Upper lobe of right lung (tissue), 1 donor: ENCODE measurements at regions not wholly inside any gene's neighbourhood (a gene's known extent, or its start where the extent isn't known, plus 50 kb on each side); places are given as distances from the start of the nearest gene placed in this dataset.

Experiments
- ATAC-seq: fragments of 200-7000 bp; cut with Tn5 transposase; one replicate; pipeline ENCODE4 v1.9.1; 2020; ENCODE audit warnings: mild to moderate bottlenecking, moderate library complexity
- DNase-seq: peaks from one replicate; pipeline ENCODE4 v3.0.0-alpha.2; 2020
- H3K27ac ChIP-seq: fragments of 200-600 bp; one replicate; pipeline ENCODE4 v1.8.0; 2022
- H3K27me3 ChIP-seq: fragments of 200-600 bp; one replicate; pipeline ENCODE4 v1.8.0; 2022; ENCODE audit warnings: mild to moderate bottlenecking
- H3K36me3 ChIP-seq: fragments of 200-600 bp; one replicate; pipeline ENCODE4 v1.8.0; 2022
- H3K4me1 ChIP-seq: fragments of 200-600 bp; one replicate; pipeline ENCODE4 v1.8.0; 2022
- H3K4me3 ChIP-seq: fragments of 200-600 bp; one replicate; pipeline ENCODE4 v1.8.0; 2022; ENCODE audit warnings: mild to moderate bottlenecking
- H3K9me3 ChIP-seq: fragments of 200-600 bp; one replicate; pipeline ENCODE4 v1.8.0; 2022
- CTCF ChIP-seq: fragments of 200-600 bp; IDR thresholded peaks from one replicate; pipeline ENCODE4 v1.8.0; 2022; ENCODE audit warnings: antibody characterized with exemption
- intact Hi-C: fragments of 100-400 bp; cut with DNase I; formaldehyde crosslinking; loops from one replicate; pipeline ENCODE4 v1.11.0; 2022
- donor health status: DM: no; HTN: yes; CAD: no; lungs with severe emphysema.

- peak; percentile 57 for TF ChIP-seq CTCF
- H3K27ac ChIP-seq = no peak overlapping the region
- no peak overlapping the region for H3K4me3 ChIP-seq
- H3K4me1 ChIP-seq = no peaks in the 10 kb centered on the region
- ATAC-seq (peak; percentile 75), DNase-seq (no peak)
- no peaks in the 10 kb centered on the region for H3K27me3 ChIP-seq
- no peaks in the 10 kb centered on the region for H3K9me3 ChIP-seq
- H3K36me3 ChIP-seq = no peaks in the 10 kb centered on the region
- intact Hi-C loops = no loop called here
These were observed 1333.1 kb downstream of the EFNB2 start for GRCh38 chr13:105202354-105202753.

GRCh38 chr13:105201351-105201750, 1334.1 kb downstream of the EFNB2 start:
- DNase-seq (no peak), ATAC-seq (no peak)
- H3K4me1 ChIP-seq = no peaks in the 10 kb centered on the region
- H3K9me3 ChIP-seq = no peaks in the 10 kb centered on the region
- H3K27ac ChIP-seq = no peak overlapping the region
- no peak for TF ChIP-seq CTCF
- H3K27me3 ChIP-seq = no peaks in the 10 kb centered on the region
- intact Hi-C loops = no loop called here
- no peaks in the 10 kb centered on the region for H3K36me3 ChIP-seq
- H3K4me3 ChIP-seq = no peak overlapping the region

GRCh38 chr13:105200181-105200580, 1335.3 kb downstream of the EFNB2 start:
- no peaks in the 10 kb centered on the region for H3K4me1 ChIP-seq
- no peaks in the 10 kb centered on the region for H3K27me3 ChIP-seq
- ATAC-seq = no peak
- no peak overlapping the region for H3K4me3 ChIP-seq
- no peaks in the 10 kb centered on the region for H3K9me3 ChIP-seq
- no peak for TF ChIP-seq CTCF
- no peak for DNase-seq
- intact Hi-C loops = no loop called here
- no peak overlapping the region for H3K27ac ChIP-seq
- no peaks in the 10 kb centered on the region for H3K36me3 ChIP-seq

- peak; percentile 44 for ATAC-seq
These were observed 1339.4 kb downstream of the EFNB2 start for GRCh38 chr13:105196052-105196451.

GRCh38 chr13:105193026-105193425, 1342.4 kb downstream of the EFNB2 start:
- no peak for DNase-seq
- no peak for ATAC-seq

More at GRCh38 chr13:105196052-105196451, 1339.4 kb downstream of the EFNB2 start:
- Histone ChIP-seq H3K36me3 (no peaks in the 10 kb centered on the region), H3K27me3 (no peaks in the 10 kb centered on the region), H3K9me3 (no peaks in the 10 kb centered on the region), H3K4me1 (no peaks in the 10 kb centered on the region), H3K4me3 (no peak overlapping the region), H3K27ac (no peak overlapping the region)
- intact Hi-C loops = no loop called here
- TF ChIP-seq CTCF = no peak
- no peak for DNase-seq

More at GRCh38 chr13:105193026-105193425, 1342.4 kb downstream of the EFNB2 start:
- no peak overlapping the region for H3K27ac ChIP-seq
- no peak overlapping the region for H3K4me3 ChIP-seq
- intact Hi-C loops = no loop called here
- no peaks in the 10 kb centered on the region for H3K9me3 ChIP-seq
- no peaks in the 10 kb centered on the region for H3K36me3 ChIP-seq
- no peak for TF ChIP-seq CTCF
- H3K27me3 ChIP-seq = no peaks in the 10 kb centered on the region
- H3K4me1 ChIP-seq = no peaks in the 10 kb centered on the region
